ENCODE measurements at regions not wholly inside any gene's neighbourhood (a gene's known extent, or its start where the extent isn't known, plus 50 kb on each side); places are given as distances from the start of the nearest gene placed in this dataset.
"Not testable (repeated sequence)": the region's sequence is repeated elsewhere in the genome, so short reads cannot be mapped to it uniquely, and the experiment has no call there.

- DNase-seq (ENCODE audit: low read depth in 2 of 2): no peak
Observed at GRCh38 chr4:123674762-123675465, 278.3 kb downstream of the SPRY1 start.

- DNase-seq (ENCODE audit: low read depth in 2 of 2): no peak
Observed at GRCh38 chr4:123675567-123675966, 279.0 kb downstream of the SPRY1 start.

GRCh38 chr4:123676071-123676889 is 279.7 kb downstream of the SPRY1 start:
- DNase-seq (ENCODE audit: low read depth in 2 of 2): no peak

- no peak for DNase-seq (ENCODE audit: low read depth in 2 of 2)
Observed at GRCh38 chr4:123676890-123677229, 280.3 kb downstream of the SPRY1 start.

- no peak for DNase-seq (ENCODE audit: low read depth in 2 of 2)
Observed at GRCh38 chr4:123682931-123683330, 286.3 kb downstream of the SPRY1 start.

- DNase-seq (ENCODE audit: low read depth in 2 of 2): not testable (repeated sequence)
Observed at GRCh38 chr4:123684937-123685336, 288.3 kb downstream of the SPRY1 start.

- not testable (repeated sequence) for DNase-seq (ENCODE audit: low read depth in 2 of 2)
Observed at GRCh38 chr4:123695531-123695930, 298.9 kb downstream of the SPRY1 start.

- no peak for DNase-seq (ENCODE audit: low read depth in 2 of 2)
Observed at GRCh38 chr4:123696687-123697086, 300.1 kb downstream of the SPRY1 start.

GRCh38 chr4:123698556-123698955 is 302.0 kb downstream of the SPRY1 start:
- no peak for DNase-seq (ENCODE audit: low read depth in 2 of 2)

- DNase-seq (ENCODE audit: low read depth in 2 of 2): no peak
Observed at GRCh38 chr4:123699880-123700771, 303.5 kb downstream of the SPRY1 start.

GRCh38 chr4:123701131-123701575 is 304.6 kb downstream of the SPRY1 start:
- DNase-seq (ENCODE audit: low read depth in 2 of 2): no peak

- DNase-seq (ENCODE audit: low read depth in 2 of 2): no peak
Observed at GRCh38 chr4:123705419-123705818, 308.8 kb downstream of the SPRY1 start.

- no peak for DNase-seq (ENCODE audit: low read depth in 2 of 2)
Observed at GRCh38 chr4:123706973-123707372, 310.4 kb downstream of the SPRY1 start.

- no peak for DNase-seq (ENCODE audit: low read depth in 2 of 2)
Observed at GRCh38 chr4:123708902-123709301, 312.3 kb downstream of the SPRY1 start.

GRCh38 chr4:123709336-123709735 is 312.7 kb downstream of the SPRY1 start:
- no peak for DNase-seq (ENCODE audit: low read depth in 2 of 2)

- DNase-seq (ENCODE audit: low read depth in 2 of 2): no peak
Observed at GRCh38 chr4:123731035-123731434, 334.4 kb downstream of the SPRY1 start.

GRCh38 chr4:123737156-123737555 is 340.6 kb downstream of the SPRY1 start:
- DNase-seq (ENCODE audit: low read depth in 2 of 2): no peak

GRCh38 chr4:123739806-123740205 is 343.2 kb downstream of the SPRY1 start:
- DNase-seq (ENCODE audit: low read depth in 2 of 2): no peak

- DNase-seq (ENCODE audit: low read depth in 2 of 2): no peak
Observed at GRCh38 chr4:123740236-123740635, 343.6 kb downstream of the SPRY1 start.

GRCh38 chr4:123741906-123742305 is 345.3 kb downstream of the SPRY1 start:
- no peak for DNase-seq (ENCODE audit: low read depth in 2 of 2)

- no peak for DNase-seq (ENCODE audit: low read depth in 2 of 2)
Observed at GRCh38 chr4:123743848-123744247, 347.3 kb downstream of the SPRY1 start.

GRCh38 chr4:123744664-123745290 is 348.2 kb downstream of the SPRY1 start:
- DNase-seq (ENCODE audit: low read depth in 2 of 2): no peak
